ENCODE measurements at regions not wholly inside any gene's neighbourhood (a gene's known extent, or its start where the extent isn't known, plus 50 kb on each side); places are given as distances from the start of the nearest gene placed in this dataset.

DNA sequence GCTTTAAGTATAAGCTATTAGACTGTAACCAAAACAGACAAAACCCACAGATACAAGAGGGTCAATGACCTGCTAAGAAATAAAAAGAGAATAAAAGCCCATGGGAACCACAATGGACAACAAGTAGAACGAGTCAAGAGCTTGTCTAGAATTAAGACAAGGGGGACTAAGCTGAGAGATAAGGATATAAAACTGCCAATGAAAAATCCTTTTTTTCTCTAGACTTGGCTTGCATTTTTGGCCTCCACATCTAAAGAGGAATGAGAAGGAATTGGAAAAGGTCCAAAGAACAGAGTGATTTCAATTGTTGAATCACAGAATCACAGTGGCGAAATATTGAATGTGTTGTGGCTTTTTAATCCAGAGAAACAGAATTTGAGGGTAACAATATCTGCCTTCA, 135.7 kb downstream of the QDPR start:
- Histone ChIP-seq H3K27me3 (ENCODE audit: control insufficient read depth, insufficient read depth, low read length) (no peaks in the 10 kb centered on the region), H3K4me1 (ENCODE audit: control insufficient read depth, insufficient read depth, low read length) (no peaks in the 10 kb centered on the region), H3K36me3 (ENCODE audit: control insufficient read depth, insufficient read depth, low read length) (no peaks in the 10 kb centered on the region), H3K9me3 (ENCODE audit: control insufficient read depth, insufficient read depth, low read length) (no peaks in the 10 kb centered on the region), H3K27ac (ENCODE audit: low read length) (no peak overlapping the region), H3K4me3 (ENCODE audit: low read length) (no peak overlapping the region)
- DNase-seq: no peak
- intact Hi-C loops (cut with micrococcal nuclease): no loop called here
- Mint-ChIP-seq H3K36me3 (no peaks in the 10 kb centered on the region), H3K4me3 (no peak overlapping the region), H3K27ac (no peak overlapping the region), H3K27me3 (ENCODE audit: low read depth in 2 of 2) (peaks cover 12 to 24% of the 10 kb centered on the region in 2 donors), H3K9me3 (no peaks in the 10 kb centered on the region), H3K4me1 (no peaks in the 10 kb centered on the region)
- no peak for ATAC-seq
- TF ChIP-seq, protein P1, sequence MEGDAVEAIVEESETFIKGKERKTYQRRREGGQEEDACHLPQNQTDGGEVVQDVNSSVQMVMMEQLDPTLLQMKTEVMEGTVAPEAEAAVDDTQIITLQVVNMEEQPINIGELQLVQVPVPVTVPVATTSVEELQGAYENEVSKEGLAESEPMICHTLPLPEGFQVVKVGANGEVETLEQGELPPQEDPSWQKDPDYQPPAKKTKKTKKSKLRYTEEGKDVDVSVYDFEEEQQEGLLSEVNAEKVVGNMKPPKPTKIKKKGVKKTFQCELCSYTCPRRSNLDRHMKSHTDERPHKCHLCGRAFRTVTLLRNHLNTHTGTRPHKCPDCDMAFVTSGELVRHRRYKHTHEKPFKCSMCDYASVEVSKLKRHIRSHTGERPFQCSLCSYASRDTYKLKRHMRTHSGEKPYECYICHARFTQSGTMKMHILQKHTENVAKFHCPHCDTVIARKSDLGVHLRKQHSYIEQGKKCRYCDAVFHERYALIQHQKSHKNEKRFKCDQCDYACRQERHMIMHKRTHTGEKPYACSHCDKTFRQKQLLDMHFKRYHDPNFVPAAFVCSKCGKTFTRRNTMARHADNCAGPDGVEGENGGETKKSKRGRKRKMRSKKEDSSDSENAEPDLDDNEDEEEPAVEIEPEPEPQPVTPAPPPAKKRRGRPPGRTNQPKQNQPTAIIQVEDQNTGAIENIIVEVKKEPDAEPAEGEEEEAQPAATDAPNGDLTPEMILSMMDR (IDR thresholded peaks at IDR 0.05): no peak
- 61% methylated on average over 2 of the region's 2 CpGs for whole genome bisulfite sequencing (ENCODE audit: insufficient coverage)

DNA sequence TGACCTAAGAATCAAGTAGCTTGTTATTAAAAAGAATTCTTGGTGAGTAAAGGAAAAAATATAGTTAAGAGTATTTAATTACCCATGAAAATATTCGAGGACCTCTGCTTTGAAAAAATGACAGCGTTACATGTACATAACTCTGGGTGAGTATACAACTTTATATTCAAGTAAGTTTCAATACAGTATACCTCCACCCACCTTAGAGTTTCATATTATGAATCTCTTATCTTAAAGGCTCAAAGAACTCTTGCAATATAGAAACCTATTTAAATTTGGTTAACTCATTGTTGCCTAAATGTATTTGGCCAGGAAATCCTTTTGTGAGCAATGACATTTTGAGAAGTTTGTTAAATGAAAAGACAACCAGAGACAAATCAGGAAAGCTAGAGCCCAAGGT, 138.2 kb downstream of the QDPR start:
- H3K27ac Mint-ChIP-seq: no peak overlapping the region
- H3K36me3 ChIP-seq (ENCODE audit: control insufficient read depth, insufficient read depth, low read length): no peaks in the 10 kb centered on the region
- H3K27me3 Mint-ChIP-seq (ENCODE audit: low read depth in 2 of 2): peaks cover 10 to 24% of the 10 kb centered on the region in 2 donors
- H3K4me1 Mint-ChIP-seq: no peaks in the 10 kb centered on the region
- intact Hi-C loops (cut with micrococcal nuclease): no loop called here
- WGBS (ENCODE audit: insufficient coverage): no CpG with 5 or more reads among the region's 2 CpGs
- ATAC-seq: no peak
- no peaks in the 10 kb centered on the region for H3K9me3 ChIP-seq (ENCODE audit: control insufficient read depth, insufficient read depth, low read length)
- no peak overlapping the region for H3K4me3 Mint-ChIP-seq
- no peaks in the 10 kb centered on the region for H3K4me1 ChIP-seq (ENCODE audit: control insufficient read depth, insufficient read depth, low read length)
- DNase-seq: no peak
- H3K27ac ChIP-seq (ENCODE audit: low read length): no peak overlapping the region
- no peaks in the 10 kb centered on the region for H3K27me3 ChIP-seq (ENCODE audit: control insufficient read depth, insufficient read depth, low read length)
- no peaks in the 10 kb centered on the region for H3K9me3 Mint-ChIP-seq
- TF ChIP-seq, protein P1 (IDR thresholded peaks at IDR 0.05): no peak
- H3K4me3 ChIP-seq (ENCODE audit: low read length): no peak overlapping the region
- no peaks in the 10 kb centered on the region for H3K36me3 Mint-ChIP-seq

DNA sequence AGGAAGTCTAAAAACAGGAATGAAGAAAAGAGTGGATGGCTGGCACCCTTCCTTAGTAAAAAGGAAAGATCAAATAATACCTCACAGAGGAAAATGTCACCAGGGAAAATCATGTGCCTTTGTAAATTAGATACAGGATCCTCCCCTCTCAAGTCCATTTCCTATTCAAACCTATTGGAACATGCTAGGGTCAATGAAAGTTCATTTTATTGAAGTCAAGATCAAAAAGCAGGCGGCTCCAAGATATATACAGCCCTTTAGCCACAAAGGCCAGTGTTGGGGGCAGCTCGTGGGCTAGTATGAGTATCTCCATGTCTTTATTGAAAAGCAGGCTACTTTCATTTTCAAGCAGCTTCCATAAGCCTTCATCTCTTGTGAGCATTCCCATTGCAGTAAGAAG, 141.1 kb downstream of the QDPR start:
- Mint-ChIP-seq H3K27me3 (ENCODE audit: low read depth in 2 of 2) (peaks cover 0 to 24% of the 10 kb centered on the region in 2 donors), H3K27ac (no peak overlapping the region), H3K4me1 (no peaks in the 10 kb centered on the region), H3K4me3 (no peak overlapping the region), H3K36me3 (no peaks in the 10 kb centered on the region), H3K9me3 (no peaks in the 10 kb centered on the region)
- no peak for ATAC-seq
- intact Hi-C loops (cut with micrococcal nuclease): no loop called here
- Histone ChIP-seq H3K4me1 (ENCODE audit: control insufficient read depth, insufficient read depth, low read length) (no peaks in the 10 kb centered on the region), H3K27me3 (ENCODE audit: control insufficient read depth, insufficient read depth, low read length) (no peaks in the 10 kb centered on the region), H3K4me3 (ENCODE audit: low read length) (no peak overlapping the region), H3K27ac (ENCODE audit: low read length) (no peak overlapping the region), H3K36me3 (ENCODE audit: control insufficient read depth, insufficient read depth, low read length) (no peaks in the 10 kb centered on the region), H3K9me3 (ENCODE audit: control insufficient read depth, insufficient read depth, low read length) (no peaks in the 10 kb centered on the region)
- DNase-seq: no peak
- TF ChIP-seq, protein P1 (IDR thresholded peaks at IDR 0.05): no peak
- WGBS (ENCODE audit: insufficient coverage): 87% methylated on average over 2 of the region's 2 CpGs

DNA sequence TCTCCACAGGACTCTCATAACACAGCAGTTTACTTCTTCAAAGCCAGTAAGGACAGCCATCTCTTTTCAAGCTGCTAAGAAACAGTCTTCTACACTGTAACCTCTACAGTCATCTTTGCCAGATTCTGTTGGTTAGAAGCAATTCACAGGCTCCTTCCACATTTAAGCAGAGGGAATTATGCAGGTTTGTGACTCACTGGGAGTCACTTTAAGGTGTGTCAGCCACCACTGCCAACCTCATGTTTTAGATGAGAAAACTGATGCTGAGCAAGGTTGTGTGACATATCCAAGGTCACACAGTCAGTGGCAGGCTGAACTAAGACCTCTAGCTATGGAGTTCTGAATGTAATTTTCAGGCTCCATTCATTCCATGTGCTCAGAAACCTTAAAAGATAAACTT, 143.5 kb downstream of the QDPR start:
- TF ChIP-seq, protein P1 (IDR thresholded peaks at IDR 0.05): no peak
- Mint-ChIP-seq H3K9me3 (no peaks in the 10 kb centered on the region), H3K27ac (no peak overlapping the region), H3K27me3 (ENCODE audit: low read depth in 2 of 2) (peaks cover 2 to 18% of the 10 kb centered on the region in 2 donors), H3K4me1 (no peaks in the 10 kb centered on the region), H3K4me3 (no peak overlapping the region), H3K36me3 (no peaks in the 10 kb centered on the region)
- no peak for DNase-seq
- Histone ChIP-seq H3K36me3 (ENCODE audit: control insufficient read depth, insufficient read depth, low read length) (no peaks in the 10 kb centered on the region), H3K4me1 (ENCODE audit: control insufficient read depth, insufficient read depth, low read length) (no peaks in the 10 kb centered on the region), H3K4me3 (ENCODE audit: low read length) (no peak overlapping the region), H3K27ac (ENCODE audit: low read length) (no peak overlapping the region), H3K27me3 (ENCODE audit: control insufficient read depth, insufficient read depth, low read length) (no peaks in the 10 kb centered on the region), H3K9me3 (ENCODE audit: control insufficient read depth, insufficient read depth, low read length) (no peaks in the 10 kb centered on the region)
- intact Hi-C loops (cut with micrococcal nuclease): no loop called here
- no peak for ATAC-seq
